IMR-90 (cell line): ENCODE measurements at regions not wholly inside any gene's neighbourhood (a gene's known extent, or its start where the extent isn't known, plus 50 kb on each side); places are given as distances from the start of the nearest gene placed in this dataset.

Experiments used
- ATAC-seq: fragments of 200-7000 bp; cut with Tn5 transposase; 2 replicates; pipeline ENCODE4 v1.9.1; 2020; ENCODE audit warnings: low read depth, mild to moderate bottlenecking, moderate library complexity
- BruUV-seq: library from RNA; stranded (reverse); fragments of 400-500 nt; replicated peaks from 2 replicates; lab custom pipeline; 2021; lab: Mats Ljungman, UMichigan
- CTCF ChIA-PET: fragments of 300-600 bp; formaldehyde crosslinking; extraction: SDS; loops from one replicate; lab custom pipeline; 2021; ENCODE audit warnings: antibody characterized with exemption; lab: Yijun Ruan, JAX
- POLR2A ChIA-PET: fragments of 300-600 bp; sonication (Branson Sonifier 250); formaldehyde crosslinking; loops from one replicate; lab custom pipeline; 2022; ENCODE audit warnings: antibody characterized with exemption; ENCODE audit not compliant: unreplicated experiment; lab: Charles Lee
- DNase-seq: peaks from one replicate; pipeline ENCODE4 v3.0.0; 2013
- H2AFZ ChIP-seq: replicated peaks from 2 replicates; pipeline ENCODE3; 2013; ENCODE audit warnings: low read length, mild to moderate bottlenecking; ENCODE audit not compliant: poor library complexity
- H2AK5ac ChIP-seq: 2 replicates; pipeline ENCODE4 v1.6.1; 2013; ENCODE audit warnings: low read depth, low read length, inconsistent platforms
- H2AK9ac ChIP-seq: replicated peaks from 2 replicates; pipeline ENCODE3; 2013; ENCODE audit warnings: mild to moderate bottlenecking, low read depth, low read length, moderate library complexity; ENCODE audit not compliant: poor library complexity
- H2BK120ac ChIP-seq: 2 replicates; pipeline ENCODE4 v1.6.1; 2013; ENCODE audit warnings: low read depth, low read length, inconsistent platforms
- H2BK15ac ChIP-seq: 3 replicates; pipeline ENCODE4 v1.6.1; 2013; ENCODE audit warnings: low read depth, low read length, inconsistent platforms
- H2BK20ac ChIP-seq: 2 replicates; pipeline ENCODE4 v1.6.1; 2013; ENCODE audit warnings: low read depth, mild to moderate bottlenecking, inconsistent platforms, low read length, moderate library complexity
- H2BK5ac ChIP-seq: 2 replicates; pipeline ENCODE4 v1.6.1; 2013; ENCODE audit warnings: mild to moderate bottlenecking, low read depth, low read length, inconsistent platforms; ENCODE audit not compliant: poor library complexity, severe bottlenecking
- H3K14ac ChIP-seq: replicated peaks from 2 replicates; pipeline ENCODE4 v1.6.1; 2013; ENCODE audit warnings: low read depth, low read length, inconsistent platforms
- H3K18ac ChIP-seq: 2 replicates; pipeline ENCODE4 v1.6.1; 2013; ENCODE audit warnings: low read depth, low read length, control low read depth
- H3K23ac ChIP-seq: 2 replicates; pipeline ENCODE4 v1.6.1; 2013; ENCODE audit warnings: low read depth, low read length, inconsistent platforms
- H3K27ac ChIP-seq: 2 replicates; pipeline ENCODE4 v1.5.1; 2013; ENCODE audit warnings: mild to moderate bottlenecking, control low read depth, low read length; ENCODE audit not compliant: insufficient read depth
- H3K27me3 ChIP-seq: 2 replicates; pipeline ENCODE4 v1.6.1; 2013; ENCODE audit warnings: low read length; ENCODE audit not compliant: control insufficient read depth, insufficient read depth
- H3K36me3 ChIP-seq: 2 replicates; pipeline ENCODE4 v1.6.1; 2013; ENCODE audit warnings: low read length, mixed read lengths; ENCODE audit not compliant: control insufficient read depth, insufficient read depth
- H3K4ac ChIP-seq: 2 replicates; pipeline ENCODE4 v1.6.1; 2013; ENCODE audit warnings: low read depth, low read length, inconsistent platforms
- H3K4me1 ChIP-seq: 2 replicates; pipeline ENCODE4 v1.6.1; 2013; ENCODE audit warnings: low read length, mixed read lengths; ENCODE audit not compliant: control insufficient read depth, insufficient read depth
- H3K4me2 ChIP-seq: 2 replicates; pipeline ENCODE4 v1.6.1; 2013; ENCODE audit warnings: low read depth, mild to moderate bottlenecking, control low read depth, low read length, moderate library complexity
- H3K4me3 ChIP-seq: 2 replicates; pipeline ENCODE4 v1.5.1; 2013; ENCODE audit warnings: low read depth, mild to moderate bottlenecking, control low read depth, low read length, moderate library complexity; ENCODE audit not compliant: insufficient read depth
- H3K56ac ChIP-seq: 2 replicates; pipeline ENCODE4 v1.6.1; 2013; ENCODE audit warnings: low read length, inconsistent platforms; ENCODE audit not compliant: insufficient read depth; ENCODE audit errors: extremely low read depth
- H3K79me1 ChIP-seq, 2 experiments: 2 replicates each; pipeline ENCODE4 v1.6.1; 2013; ENCODE audit warnings: low read length in 2 of 2, inconsistent platforms in 1 of 2, low read depth in 1 of 2
- H3K9ac ChIP-seq: 2 replicates; pipeline ENCODE4 v1.6.1; 2013; ENCODE audit warnings: low read depth, low read length, control low read depth
- H3K9me1 ChIP-seq: 2 replicates; pipeline ENCODE4 v1.6.1; 2013; ENCODE audit warnings: low read length, inconsistent platforms; ENCODE audit not compliant: insufficient read depth
- H3K9me3 ChIP-seq: 2 replicates; pipeline ENCODE4 v1.6.1; 2013; ENCODE audit warnings: low read length; ENCODE audit not compliant: control insufficient read depth, insufficient read depth
- H4K20me1 ChIP-seq: 2 replicates; pipeline ENCODE4 v1.6.1; 2013; ENCODE audit warnings: low read length, inconsistent platforms; ENCODE audit not compliant: insufficient read depth
- H4K5ac ChIP-seq: 2 replicates; pipeline ENCODE4 v1.6.1; 2013; ENCODE audit warnings: mild to moderate bottlenecking, low read depth, low read length, control low read depth
- H4K8ac ChIP-seq, 2 experiments: 2 replicates each; pipeline ENCODE4 v1.6.1; 2013; ENCODE audit warnings: low read depth in 2 of 2, low read length in 2 of 2, control low read depth in 1 of 2, inconsistent platforms in 1 of 2
- H4K91ac ChIP-seq: 2 replicates; pipeline ENCODE4 v1.6.1; 2013; ENCODE audit warnings: low read depth, low read length, inconsistent platforms; ENCODE audit not compliant: insufficient read depth
- BHLHE40 ChIP-seq: fragments of 150-350 bp; IDR thresholded peaks from 2 replicates; pipeline ENCODE4 v1.6.1; 2016; ENCODE audit warnings: mild to moderate bottlenecking, low read depth, low read length
- CEBPB ChIP-seq: IDR thresholded peaks from 2 replicates; pipeline ENCODE4 v1.6.1; 2012; ENCODE audit warnings: low read depth, low read length, improper control_type of control experiment
- CHD1 ChIP-seq: IDR thresholded peaks from 2 replicates; pipeline ENCODE4 v1.6.1; 2012; ENCODE audit warnings: low read depth, low read length, improper control_type of control experiment
- CTCF ChIP-seq: conservative IDR thresholded peaks from 2 replicates; pipeline ENCODE4 v1.5.1; 2012; ENCODE audit warnings: mild to moderate bottlenecking, low read depth, low read length, improper control_type of control experiment
- FOS ChIP-seq: fragments of 150-350 bp; IDR thresholded peaks from 2 replicates; pipeline ENCODE4 v1.6.1; 2016; ENCODE audit warnings: low read depth, low read length
- MAFK ChIP-seq: IDR thresholded peaks from 2 replicates; pipeline ENCODE4 v1.6.1; 2012; ENCODE audit warnings: low read depth, low read length, improper control_type of control experiment
- MAZ ChIP-seq: IDR thresholded peaks from 2 replicates; pipeline ENCODE4 v1.6.1; 2012; ENCODE audit warnings: low read depth, mild to moderate bottlenecking, low read length, improper control_type of control experiment, moderate library complexity, borderline replicate concordance
- MXI1 ChIP-seq: IDR thresholded peaks from 2 replicates; pipeline ENCODE4 v1.6.1; 2012; ENCODE audit warnings: low read depth, mild to moderate bottlenecking, low read length, moderate library complexity, borderline replicate concordance
- NFE2L2 ChIP-seq: fragments of 150-350 bp; IDR thresholded peaks from 2 replicates; pipeline ENCODE4 v1.6.1; 2016; ENCODE audit warnings: low read depth, mild to moderate bottlenecking, low read length
- POLR2A ChIP-seq: IDR thresholded peaks from 2 replicates; pipeline ENCODE4 v1.6.1; 2012; ENCODE audit warnings: mild to moderate bottlenecking, low read depth, low read length
- RAD21 ChIP-seq: IDR thresholded peaks from 2 replicates; pipeline ENCODE4 v1.6.1; 2012; ENCODE audit warnings: low read length, improper control_type of control experiment
- RCOR1 ChIP-seq: IDR thresholded peaks from 2 replicates; pipeline ENCODE4 v1.6.1; 2012; ENCODE audit warnings: mild to moderate bottlenecking, low read length, improper control_type of control experiment; ENCODE audit not compliant: insufficient replicate concordance
- RFX5 ChIP-seq: IDR thresholded peaks from 2 replicates; pipeline ENCODE4 v1.8.0; 2012; ENCODE audit warnings: low read depth, mild to moderate bottlenecking, low read length, moderate library complexity
- SMC3 ChIP-seq: fragments of 150-350 bp; IDR thresholded peaks from 2 replicates; pipeline ENCODE4 v1.6.1; 2016; ENCODE audit warnings: low read depth, mild to moderate bottlenecking, antibody characterized with exemption, low read length, moderate library complexity
- WGBS, 2 experiments: methylation state at CpG; one replicate each; pipeline versions ENCODE4 v1.1.5 to v1.1.7; 2013; ENCODE audit warnings: missing lambda C conversion rate in 2 of 2; ENCODE audit not compliant: insufficient read length in 1 of 2; ENCODE audit errors: extremely low coverage in 2 of 2; 5-methylcytosine and 5-hydroxymethylcytosine counted together
- dilution Hi-C: fragments of 300-500 bp; cut with HindIII; formaldehyde crosslinking; loops from one replicate; pipeline ENCODE4 v1.14.3; 2018; ENCODE audit warnings: low sequenced_read_pairs; ENCODE audit not compliant: unreplicated experiment
- in situ Hi-C: fragments of 300-500 bp; cut with MboI; formaldehyde crosslinking; loops from 3 replicates; pipeline ENCODE4 v1.14.3; 2019; ENCODE audit warnings: low sequenced_read_pairs, inconsistent platforms, mixed read lengths
- intact Hi-C: fragments of 100-400 bp; cut with micrococcal nuclease; formaldehyde crosslinking; loops from 2 replicates; pipeline ENCODE4 v1.10.0; 2022
- TF ChIP-seq, protein P1 (sequence below): fragments of 150-350 bp; IDR thresholded peaks from 2 replicates; pipeline ENCODE4 v1.6.1; 2017; ENCODE audit warnings: mild to moderate bottlenecking, antibody characterized with exemption, low read length, low read depth
- TF ChIP-seq, protein P2 (sequence below): fragments of 150-350 bp; IDR thresholded peaks from 2 replicates; pipeline ENCODE4 v1.6.1; 2016; ENCODE audit warnings: low read depth, mild to moderate bottlenecking, low read length, moderate library complexity, borderline replicate concordance

GRCh38 chr21:17391811-17392340 lies 121.0 kb upstream of the CXADR start:
- Histone ChIP-seq H2BK20ac (0 out of 2 replicates have a peak overlapping the region, but pooled peaks have one; percentile 25), H3K4me2 (no peak overlapping the region), H3K27me3 (no peaks in the 10 kb centered on the region), H3K4ac (no peak overlapping the region), H3K23ac (no peak overlapping the region), H2AK9ac (no peak overlapping the region), H2AK5ac (no peak overlapping the region), H3K4me1 (no peaks in the 10 kb centered on the region), H2BK15ac (no peak overlapping the region), H3K14ac (no peak overlapping the region), H3K36me3 (no peaks in the 10 kb centered on the region), H4K5ac (no peak overlapping the region), H3K4me3 (no peak overlapping the region), H4K8ac (no peak overlapping the region), H2BK120ac (no peak overlapping the region), H4K91ac (no peak overlapping the region; the same call in 1 of the 2 replicates), H3K9me3 (no peaks in the 10 kb centered on the region), H4K20me1 (no peaks in the 10 kb centered on the region), H3K27ac (no peak overlapping the region), H3K79me1 (no peaks in the 10 kb centered on the region), H2BK5ac (no peak overlapping the region), H3K18ac (no peak overlapping the region), H3K56ac (no peak overlapping the region), H3K9ac (no peak overlapping the region), H2AFZ (no peak overlapping the region), H3K9me1 (0 out of 2 replicates have a peak, but pooled peaks cover 2% of the 10 kb centered on the region)
- TF ChIP-seq CTCF (no peak), SMC3 (no peak), CEBPB (no peak), MAFK (no peak), FOS (no peak), RCOR1 (no peak), NFE2L2 (no peak), BHLHE40 (no peak), RAD21 (no peak), RFX5 (no peak), MAZ (no peak), POLR2A (no peak), MXI1 (no peak), CHD1 (no peak)
- TF ChIP-seq, protein P1, sequence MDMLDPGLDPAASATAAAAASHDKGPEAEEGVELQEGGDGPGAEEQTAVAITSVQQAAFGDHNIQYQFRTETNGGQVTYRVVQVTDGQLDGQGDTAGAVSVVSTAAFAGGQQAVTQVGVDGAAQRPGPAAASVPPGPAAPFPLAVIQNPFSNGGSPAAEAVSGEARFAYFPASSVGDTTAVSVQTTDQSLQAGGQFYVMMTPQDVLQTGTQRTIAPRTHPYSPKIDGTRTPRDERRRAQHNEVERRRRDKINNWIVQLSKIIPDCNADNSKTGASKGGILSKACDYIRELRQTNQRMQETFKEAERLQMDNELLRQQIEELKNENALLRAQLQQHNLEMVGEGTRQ: no peak
- TF ChIP-seq, protein P2, sequence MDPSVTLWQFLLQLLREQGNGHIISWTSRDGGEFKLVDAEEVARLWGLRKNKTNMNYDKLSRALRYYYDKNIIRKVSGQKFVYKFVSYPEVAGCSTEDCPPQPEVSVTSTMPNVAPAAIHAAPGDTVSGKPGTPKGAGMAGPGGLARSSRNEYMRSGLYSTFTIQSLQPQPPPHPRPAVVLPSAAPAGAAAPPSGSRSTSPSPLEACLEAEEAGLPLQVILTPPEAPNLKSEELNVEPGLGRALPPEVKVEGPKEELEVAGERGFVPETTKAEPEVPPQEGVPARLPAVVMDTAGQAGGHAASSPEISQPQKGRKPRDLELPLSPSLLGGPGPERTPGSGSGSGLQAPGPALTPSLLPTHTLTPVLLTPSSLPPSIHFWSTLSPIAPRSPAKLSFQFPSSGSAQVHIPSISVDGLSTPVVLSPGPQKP: no peak
- DNase-seq: no peak
- CTCF ChIA-PET: no interaction called here
- dilution Hi-C loops (no loop called here), in situ Hi-C loops (no loop called here), intact Hi-C loops (no loop called here)
- no peak for ATAC-seq
- POLR2A ChIA-PET: no interaction called here
- BruUV-seq: no TSS peak
- 100% methylated on average over 1 of the region's 3 CpGs; no CpG with 5 or more reads in 1 of the 2 experiments for WGBS, 2 experiments
